ENCODE measurements at regions not wholly inside any gene's neighbourhood (a gene's known extent, or its start where the extent isn't known, plus 50 kb on each side); places are given as distances from the start of the nearest gene placed in this dataset.
"Not testable (repeated sequence)": the region's sequence is repeated elsewhere in the genome, so short reads cannot be mapped to it uniquely, and the experiment has no call there.

DNA sequence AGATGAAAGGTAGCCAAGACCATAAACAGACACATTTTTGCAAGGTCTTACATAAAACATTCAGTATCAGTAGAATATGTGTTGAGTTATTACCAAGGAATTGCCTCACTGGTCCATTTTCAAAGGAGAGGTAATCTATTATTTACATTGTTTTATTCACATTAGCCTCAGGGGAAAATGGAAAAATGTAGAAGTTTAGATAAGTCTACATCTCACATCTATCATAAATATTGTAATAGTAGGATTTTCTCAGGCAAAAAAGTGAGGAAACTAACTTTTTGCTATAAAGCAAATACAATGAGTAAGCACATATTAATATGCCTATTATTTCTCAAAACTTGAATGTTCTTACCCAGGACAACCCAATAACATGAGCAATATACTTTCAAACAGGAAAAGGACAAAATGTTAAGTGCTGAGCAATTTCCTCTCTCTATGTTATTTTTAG lies 184.6 kb upstream of the AGTR1 start:
- Histone ChIP-seq H2AFZ (ENCODE audit: low read depth, low read length) (no peak overlapping the region), H3K4me2 (ENCODE audit: low read length) (peak overlapping the region; percentile 33), H3K9me3 (ENCODE audit: insufficient read depth, low read depth, low read length) (no peaks in the 10 kb centered on the region), H3K4me1 (ENCODE audit: insufficient read depth, low read length) (no peaks in the 10 kb centered on the region), H3K9ac (ENCODE audit: low read length) (no peak overlapping the region), H3K79me2 (ENCODE audit: insufficient read depth, low read length) (no peaks in the 10 kb centered on the region), H4K20me1 (ENCODE audit: insufficient read depth, low read length) (no peaks in the 10 kb centered on the region), H3K27me3 (ENCODE audit: insufficient read depth, low read length) (no peaks in the 10 kb centered on the region), H3K4me3 (ENCODE audit: insufficient read depth, low read depth, low read length) (no peak overlapping the region), H3K36me3 (ENCODE audit: insufficient read depth, low read length) (no peaks in the 10 kb centered on the region), H3K27ac (ENCODE audit: low read depth, low read length) (no peak overlapping the region)
- Mint-ChIP-seq H3K9me3 (ENCODE audit: unreplicated experiment) (no peaks in the 10 kb centered on the region), H3K27me3 (ENCODE audit: low read depth, unreplicated experiment) (no peaks in the 10 kb centered on the region), H3K4me1 (ENCODE audit: low read depth, unreplicated experiment) (peaks cover 7% of the 10 kb centered on the region), H3K27ac (ENCODE audit: unreplicated experiment) (no peak overlapping the region), H3K36me3 (ENCODE audit: low read depth, unreplicated experiment) (no peaks in the 10 kb centered on the region), H3K4me3 (ENCODE audit: unreplicated experiment) (no peak overlapping the region)
- DNase-seq (ENCODE audit: low read depth) (peak; percentile 16), FAIRE-seq (peak; percentile 29)
- TF ChIP-seq, protein P1, sequence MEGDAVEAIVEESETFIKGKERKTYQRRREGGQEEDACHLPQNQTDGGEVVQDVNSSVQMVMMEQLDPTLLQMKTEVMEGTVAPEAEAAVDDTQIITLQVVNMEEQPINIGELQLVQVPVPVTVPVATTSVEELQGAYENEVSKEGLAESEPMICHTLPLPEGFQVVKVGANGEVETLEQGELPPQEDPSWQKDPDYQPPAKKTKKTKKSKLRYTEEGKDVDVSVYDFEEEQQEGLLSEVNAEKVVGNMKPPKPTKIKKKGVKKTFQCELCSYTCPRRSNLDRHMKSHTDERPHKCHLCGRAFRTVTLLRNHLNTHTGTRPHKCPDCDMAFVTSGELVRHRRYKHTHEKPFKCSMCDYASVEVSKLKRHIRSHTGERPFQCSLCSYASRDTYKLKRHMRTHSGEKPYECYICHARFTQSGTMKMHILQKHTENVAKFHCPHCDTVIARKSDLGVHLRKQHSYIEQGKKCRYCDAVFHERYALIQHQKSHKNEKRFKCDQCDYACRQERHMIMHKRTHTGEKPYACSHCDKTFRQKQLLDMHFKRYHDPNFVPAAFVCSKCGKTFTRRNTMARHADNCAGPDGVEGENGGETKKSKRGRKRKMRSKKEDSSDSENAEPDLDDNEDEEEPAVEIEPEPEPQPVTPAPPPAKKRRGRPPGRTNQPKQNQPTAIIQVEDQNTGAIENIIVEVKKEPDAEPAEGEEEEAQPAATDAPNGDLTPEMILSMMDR (IDR thresholded peaks at IDR 0.05; ENCODE audit: insufficient read depth, low read depth, low read length), result no peak
- TF ChIP-seq EZH2 (IDR thresholded peaks at IDR 0.05; ENCODE audit: insufficient read depth, low read length), result no peak

DNA sequence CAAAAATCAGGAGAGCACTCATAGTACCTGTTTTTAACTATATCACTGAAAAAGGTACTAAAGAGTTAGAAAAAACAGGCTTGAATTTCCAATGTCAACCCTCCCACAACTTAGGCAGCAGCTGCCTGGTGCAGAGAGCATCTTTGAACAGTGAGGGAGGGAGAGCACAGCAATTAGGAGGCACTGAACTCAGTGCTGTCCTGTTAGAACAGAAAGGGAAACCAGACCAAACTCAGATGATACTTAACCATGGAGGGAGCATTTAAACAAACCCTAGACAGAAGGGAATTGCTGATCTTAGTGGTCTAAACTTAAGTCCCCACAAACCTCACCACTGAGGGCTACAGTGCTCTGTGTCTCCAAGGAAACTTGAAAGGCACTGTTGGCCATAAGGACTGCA lies 179.2 kb upstream of the AGTR1 start:
- no peak overlapping the region for H2AFZ ChIP-seq (ENCODE audit: low read depth, low read length)

DNA sequence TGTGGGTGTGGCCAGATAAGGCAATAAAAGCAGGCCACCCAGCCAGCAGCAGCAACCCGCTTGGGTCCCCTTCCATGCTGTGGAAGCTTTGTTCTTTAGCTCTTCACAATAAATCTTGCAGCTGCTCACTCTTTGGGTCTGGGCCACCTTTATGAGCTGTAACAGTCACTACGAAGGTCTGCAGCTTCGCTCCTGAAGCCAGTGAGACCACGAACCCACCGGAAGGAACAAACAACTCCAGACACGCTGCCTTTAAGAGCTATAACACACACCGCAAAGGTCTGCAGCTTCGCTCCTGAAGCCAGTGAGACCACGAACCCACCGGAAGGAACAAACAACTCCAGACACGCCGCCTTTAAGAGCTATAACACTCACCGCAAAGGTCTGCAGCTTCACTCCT lies 172.1 kb upstream of the AGTR1 start:
- not testable (repeated sequence) for H3K9ac ChIP-seq (ENCODE audit: low read length); H3K27ac ChIP-seq (ENCODE audit: low read depth, low read length); H3K27ac Mint-ChIP-seq (ENCODE audit: unreplicated experiment); H3K9me3 ChIP-seq (ENCODE audit: insufficient read depth, low read depth, low read length); H4K20me1 ChIP-seq (ENCODE audit: insufficient read depth, low read length); H3K4me3 ChIP-seq (ENCODE audit: insufficient read depth, low read depth, low read length); H3K4me1 Mint-ChIP-seq (ENCODE audit: low read depth, unreplicated experiment); H3K36me3 ChIP-seq (ENCODE audit: insufficient read depth, low read length); DNase-seq (ENCODE audit: low read depth); FAIRE-seq; H3K4me2 ChIP-seq (ENCODE audit: low read length); H3K79me2 ChIP-seq (ENCODE audit: insufficient read depth, low read length); H3K9me3 Mint-ChIP-seq (ENCODE audit: unreplicated experiment); H3K4me1 ChIP-seq (ENCODE audit: insufficient read depth, low read length); H2AFZ ChIP-seq (ENCODE audit: low read depth, low read length); H3K36me3 Mint-ChIP-seq (ENCODE audit: low read depth, unreplicated experiment); H3K27me3 ChIP-seq (ENCODE audit: insufficient read depth, low read length); H3K27me3 Mint-ChIP-seq (ENCODE audit: low read depth, unreplicated experiment); H3K4me3 Mint-ChIP-seq (ENCODE audit: unreplicated experiment)

More for the DNA sequence above, 179.2 kb upstream of the AGTR1 start:
- no peaks in the 10 kb centered on the region for H3K79me2 ChIP-seq (ENCODE audit: insufficient read depth, low read length)
- no peak overlapping the region for H3K9ac ChIP-seq (ENCODE audit: low read length)
- FAIRE-seq (no peak), DNase-seq (ENCODE audit: low read depth) (no peak)
- Mint-ChIP-seq H3K4me1 (ENCODE audit: low read depth, unreplicated experiment) (peaks cover under 1% of the 10 kb centered on the region), H3K4me3 (ENCODE audit: unreplicated experiment) (no peak overlapping the region), H3K9me3 (ENCODE audit: unreplicated experiment) (no peaks in the 10 kb centered on the region), H3K27me3 (ENCODE audit: low read depth, unreplicated experiment) (no peaks in the 10 kb centered on the region), H3K27ac (ENCODE audit: unreplicated experiment) (no peak overlapping the region), H3K36me3 (ENCODE audit: low read depth, unreplicated experiment) (no peaks in the 10 kb centered on the region)
- no peak for TF ChIP-seq EZH2 (IDR thresholded peaks at IDR 0.05; ENCODE audit: insufficient read depth, low read length)
- TF ChIP-seq, protein P1 (IDR thresholded peaks at IDR 0.05; ENCODE audit: insufficient read depth, low read depth, low read length), result no peak
- H3K9me3 ChIP-seq (ENCODE audit: insufficient read depth, low read depth, low read length), result no peaks in the 10 kb centered on the region
- H3K4me1 ChIP-seq (ENCODE audit: insufficient read depth, low read length), result no peaks in the 10 kb centered on the region
- H3K4me2 ChIP-seq (ENCODE audit: low read length), result no peak overlapping the region
- no peaks in the 10 kb centered on the region for H3K27me3 ChIP-seq (ENCODE audit: insufficient read depth, low read length)
- H3K4me3 ChIP-seq (ENCODE audit: insufficient read depth, low read depth, low read length), result no peak overlapping the region
- H3K36me3 ChIP-seq (ENCODE audit: insufficient read depth, low read length), result no peaks in the 10 kb centered on the region
- H3K27ac ChIP-seq (ENCODE audit: low read depth, low read length), result no peak overlapping the region
- no peaks in the 10 kb centered on the region for H4K20me1 ChIP-seq (ENCODE audit: insufficient read depth, low read length)
